ENCODE measurements at regions not wholly inside any gene's neighbourhood (a gene's known extent, or its start where the extent isn't known, plus 50 kb on each side); places are given as distances from the start of the nearest gene placed in this dataset.

DNA sequence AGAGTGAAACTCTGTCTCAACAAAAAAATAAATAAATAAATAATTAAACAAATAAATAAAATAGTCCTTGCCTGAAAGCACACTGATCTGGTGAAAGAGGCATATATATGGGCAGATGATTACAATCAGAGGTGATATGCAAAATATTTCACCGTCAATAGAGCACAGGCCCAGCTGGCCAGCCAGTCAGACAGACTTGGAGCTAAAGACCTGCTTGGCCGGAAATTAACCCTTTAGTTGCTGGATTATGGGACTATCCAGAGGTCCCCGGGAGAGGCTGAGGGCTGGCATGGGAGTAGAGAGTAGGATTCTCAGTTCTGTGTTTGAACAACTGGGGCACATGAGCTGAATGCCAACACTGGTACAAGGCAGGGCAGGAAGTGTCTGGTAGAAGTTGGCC lies 59.1 kb upstream of the CTNNB1 start:
- no peaks in the 10 kb centered on the region for H3K27me3 ChIP-seq
- intact Hi-C loops (cut with DNase I; ENCODE audit: low total_unique reads) (no loop called here), in situ Hi-C loops (cut with MboI; ENCODE audit: low sequenced_read_pairs in 4 of 4) (no loop called here)
- H3K9me3 ChIP-seq: no peaks in the 10 kb centered on the region
- no peak for DNase-seq
- TF ChIP-seq POLR2A (IDR thresholded peaks at IDR 0.05): no peak
- TF ChIP-seq CTCF (IDR thresholded peaks at IDR 0.05 in 4 of 5, conservative IDR thresholded peaks at IDR 0.05 in 1 of 5): no peak
- no peak for ATAC-seq
- no peaks in the 10 kb centered on the region for H3K4me1 ChIP-seq
- H3K27ac ChIP-seq: no peak overlapping the region
- no peaks in the 10 kb centered on the region for H3K36me3 ChIP-seq
- no peak overlapping the region for H3K4me3 ChIP-seq

GRCh38 chr3:41141433-41142167 lies 57.7 kb upstream of the CTNNB1 start:
- no peak for TF ChIP-seq POLR2A (IDR thresholded peaks at IDR 0.05)
- intact Hi-C loops (cut with DNase I; ENCODE audit: low total_unique reads): no loop called here
- ATAC-seq (no peak), DNase-seq (no peak)
- Histone ChIP-seq H3K27me3 (no peaks in the 10 kb centered on the region), H3K36me3 (no peaks in the 10 kb centered on the region), H3K4me1 (no peaks in the 10 kb centered on the region), H3K4me3 (no peak overlapping the region), H3K27ac (no peak overlapping the region), H3K9me3 (no peaks in the 10 kb centered on the region)
- in situ Hi-C loops (cut with MboI; ENCODE audit: low sequenced_read_pairs in 4 of 4): no loop called here

DNA sequence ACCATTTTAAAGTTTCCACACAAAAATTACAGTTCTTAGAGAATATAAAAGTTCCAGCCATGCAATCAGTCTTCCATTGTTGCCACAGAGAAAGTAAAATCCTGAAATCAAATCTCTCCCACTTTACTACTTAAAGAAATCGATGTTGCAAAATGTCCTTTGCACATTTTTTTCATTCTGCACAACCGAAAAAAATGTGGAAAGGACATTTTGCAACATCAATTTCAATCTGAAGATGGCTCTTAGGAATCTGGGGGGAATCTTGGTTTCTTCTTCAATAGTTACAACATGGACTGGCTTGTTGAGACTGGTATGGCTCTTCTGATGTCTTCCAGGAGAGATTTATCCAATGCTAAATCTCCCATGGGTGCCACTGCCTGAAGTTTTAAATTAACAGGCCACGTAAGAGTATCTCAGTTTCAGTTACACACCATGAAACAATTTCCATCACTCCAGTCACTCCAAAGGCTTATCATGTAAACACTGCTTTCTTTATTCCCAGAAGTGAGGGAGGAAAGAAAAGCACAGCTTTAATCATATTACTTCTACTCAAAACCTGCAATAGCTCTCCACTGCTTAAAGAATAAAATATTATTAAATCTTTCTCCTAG lies 55.8 kb upstream of the CTNNB1 start:
- Histone ChIP-seq H3K27me3 (no peaks in the 10 kb centered on the region), H3K4me3 (no peak overlapping the region), H3K27ac (no peak overlapping the region), H3K4me1 (no peaks in the 10 kb centered on the region), H3K36me3 (no peaks in the 10 kb centered on the region), H3K9me3 (no peaks in the 10 kb centered on the region)
- intact Hi-C loops (cut with DNase I; ENCODE audit: low total_unique reads) (no loop called here), in situ Hi-C loops (cut with MboI; ENCODE audit: low sequenced_read_pairs in 4 of 4) (no loop called here)
- ATAC-seq: no peak
- no peak for DNase-seq
- TF ChIP-seq CTCF (IDR thresholded peaks at IDR 0.05 in 4 of 5, conservative IDR thresholded peaks at IDR 0.05 in 1 of 5): no peak
- TF ChIP-seq POLR2A (IDR thresholded peaks at IDR 0.05): no peak

DNA sequence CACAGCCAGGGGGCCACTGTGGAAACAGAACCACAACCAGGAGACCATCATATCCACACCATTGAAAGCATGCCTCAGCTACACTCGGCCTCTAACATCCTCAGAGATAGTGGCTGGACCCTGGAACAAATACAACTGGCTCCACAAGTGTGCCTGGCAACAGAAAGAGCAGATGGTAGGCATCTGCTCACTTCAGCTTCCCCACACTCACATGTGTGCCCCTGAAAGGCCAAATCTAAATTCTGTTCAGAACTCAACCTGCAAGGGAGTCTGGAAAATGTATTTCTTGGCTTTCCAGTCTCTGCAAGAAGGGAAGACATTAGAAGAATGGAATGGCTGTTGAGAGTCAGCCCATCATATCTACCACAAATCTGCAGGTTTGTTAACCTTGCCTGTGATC lies 54.7 kb upstream of the CTNNB1 start:
- Histone ChIP-seq H3K27me3 (no peaks in the 10 kb centered on the region), H3K9me3 (no peaks in the 10 kb centered on the region), H3K4me1 (no peaks in the 10 kb centered on the region), H3K36me3 (no peaks in the 10 kb centered on the region), H3K27ac (no peak overlapping the region), H3K4me3 (no peak overlapping the region)
- intact Hi-C loops (cut with DNase I; ENCODE audit: low total_unique reads) (no loop called here), in situ Hi-C loops (cut with MboI; ENCODE audit: low sequenced_read_pairs in 4 of 4) (no loop called here)
- DNase-seq (no peak), ATAC-seq (no peak)
- TF ChIP-seq POLR2A (IDR thresholded peaks at IDR 0.05): no peak
- no peak for TF ChIP-seq CTCF (IDR thresholded peaks at IDR 0.05 in 4 of 5, conservative IDR thresholded peaks at IDR 0.05 in 1 of 5)

- TF ChIP-seq POLR2A (IDR thresholded peaks at IDR 0.05) (no peak), CTCF (IDR thresholded peaks at IDR 0.05 in 4 of 5, conservative IDR thresholded peaks at IDR 0.05 in 1 of 5) (no peak)
- ATAC-seq (no peak), DNase-seq (no peak)
- Histone ChIP-seq H3K27me3 (no peaks in the 10 kb centered on the region), H3K4me3 (no peak overlapping the region), H3K27ac (no peak overlapping the region), H3K4me1 (no peaks in the 10 kb centered on the region), H3K9me3 (no peaks in the 10 kb centered on the region), H3K36me3 (no peaks in the 10 kb centered on the region)
- intact Hi-C loops (cut with DNase I; ENCODE audit: low total_unique reads): no loop called here
- in situ Hi-C loops (cut with MboI; ENCODE audit: low sequenced_read_pairs in 4 of 4): no loop called here
These were observed 50.8 kb upstream of the CTNNB1 start for GRCh38 chr3:41148478-41148877.
